ENCODE measurements at regions not wholly inside any gene's neighbourhood (a gene's known extent, or its start where the extent isn't known, plus 50 kb on each side); places are given as distances from the start of the nearest gene placed in this dataset.
"Not testable (repeated sequence)": the region's sequence is repeated elsewhere in the genome, so short reads cannot be mapped to it uniquely, and the experiment has no call there.

DNA sequence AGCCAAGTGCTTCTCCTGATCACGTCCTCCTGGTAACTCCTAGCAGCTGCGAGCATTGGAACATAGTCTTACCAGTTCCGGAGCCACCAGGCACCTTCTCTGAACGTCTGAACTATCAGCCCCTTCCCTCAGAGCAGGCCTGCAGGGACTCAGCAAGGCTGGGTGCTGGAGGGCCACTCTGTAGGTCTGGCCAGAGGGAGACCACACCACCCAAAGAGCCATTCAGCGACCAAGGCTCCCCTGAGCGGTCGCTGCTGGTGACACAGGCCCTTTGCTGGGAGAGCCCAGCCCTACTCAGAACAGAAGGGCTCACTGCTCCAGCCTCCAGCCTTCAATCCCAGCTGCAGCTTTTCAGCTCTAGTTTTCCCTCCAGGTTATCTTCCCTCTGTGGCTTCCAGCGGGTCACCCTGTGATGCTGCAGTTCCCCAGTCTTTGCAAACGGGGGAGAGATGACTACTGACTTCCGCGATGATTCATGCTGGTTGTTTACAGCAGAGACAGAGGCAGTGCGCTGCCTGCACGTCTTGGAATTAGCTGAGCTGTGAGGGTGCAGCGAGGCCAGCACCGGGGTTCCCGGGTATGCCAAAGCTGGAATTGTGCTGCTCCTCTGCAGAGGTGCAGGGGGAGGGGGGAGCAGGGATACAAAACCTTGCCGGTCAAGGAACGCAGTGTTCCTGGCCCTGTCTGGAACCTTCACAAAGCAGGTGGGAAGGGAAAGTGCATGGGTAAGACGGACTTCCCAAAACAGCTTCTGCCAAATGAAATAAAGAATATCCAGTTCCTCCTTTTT, 161.4 kb downstream of the LY86 start:
- DNase-seq = peak; percentile 65

DNA sequence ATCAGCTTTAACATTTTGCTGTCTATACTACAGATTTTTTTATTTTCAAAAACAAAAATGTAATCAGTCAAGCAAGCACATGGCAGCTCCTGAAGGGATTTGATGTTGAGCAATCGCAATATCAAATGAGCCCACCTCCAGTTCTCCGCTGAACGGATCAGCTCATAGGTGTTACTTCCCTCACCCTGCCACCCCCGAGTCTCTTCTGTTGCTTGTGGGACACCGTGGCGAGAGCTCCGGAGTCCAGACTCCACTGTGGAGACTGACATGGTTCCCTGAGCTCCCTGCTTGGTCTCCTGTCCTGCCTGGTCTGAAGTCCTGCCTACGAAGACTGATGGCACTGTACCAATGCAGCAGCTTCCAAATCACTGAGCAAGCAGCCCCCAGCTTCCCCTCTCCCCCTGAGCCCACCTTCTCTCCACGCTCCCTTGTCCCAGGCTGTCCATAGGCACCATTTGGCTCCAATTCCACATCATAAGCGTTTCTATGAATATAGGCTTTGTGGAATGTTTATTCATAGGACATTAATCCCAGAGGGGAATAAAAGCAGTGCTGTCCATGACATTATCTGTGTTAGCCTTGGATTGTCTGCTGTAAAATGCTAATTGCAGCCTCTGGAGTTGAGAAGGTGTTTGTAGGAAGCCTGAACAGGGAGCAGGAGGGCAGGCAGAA, 162.2 kb downstream of the LY86 start:
- DNase-seq = no peak

DNA sequence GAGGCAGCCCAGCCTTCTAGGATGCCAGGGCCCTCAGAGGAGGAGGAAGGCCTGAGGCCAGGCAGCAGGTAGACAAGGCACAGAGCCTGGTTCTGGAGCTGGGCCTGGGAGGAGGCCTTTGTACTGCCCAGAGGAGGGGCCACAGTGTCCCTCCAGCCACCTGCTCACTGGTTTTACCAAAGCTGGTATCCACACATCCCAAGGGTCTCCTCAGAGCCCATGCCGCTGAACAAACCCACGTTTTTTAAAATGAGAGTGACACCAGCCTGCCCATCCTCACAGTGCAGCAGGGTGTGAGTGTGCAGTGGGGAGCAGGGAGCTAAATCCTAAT, 162.7 kb downstream of the LY86 start:
- no peak for DNase-seq

DNA sequence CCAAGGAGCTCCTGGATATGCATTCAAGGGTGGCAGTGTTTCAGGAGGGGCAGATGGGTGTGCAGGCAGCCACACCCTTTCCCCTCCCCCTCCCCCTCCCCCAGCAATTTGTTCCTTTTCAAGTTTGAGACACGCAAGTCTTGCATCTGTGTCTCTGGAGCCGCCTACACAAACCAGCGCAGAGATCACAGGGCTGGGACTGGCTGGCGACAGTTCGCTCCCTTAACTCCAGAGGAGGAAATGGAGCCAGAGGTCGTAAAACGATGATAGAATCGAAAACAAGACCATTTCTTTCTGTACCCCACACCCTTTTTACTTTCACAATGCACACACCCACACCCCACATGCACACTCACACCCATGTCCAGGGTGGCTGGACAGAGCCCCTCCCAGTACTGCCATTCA, 163.1 kb downstream of the LY86 start:
- DNase-seq = no peak

DNA sequence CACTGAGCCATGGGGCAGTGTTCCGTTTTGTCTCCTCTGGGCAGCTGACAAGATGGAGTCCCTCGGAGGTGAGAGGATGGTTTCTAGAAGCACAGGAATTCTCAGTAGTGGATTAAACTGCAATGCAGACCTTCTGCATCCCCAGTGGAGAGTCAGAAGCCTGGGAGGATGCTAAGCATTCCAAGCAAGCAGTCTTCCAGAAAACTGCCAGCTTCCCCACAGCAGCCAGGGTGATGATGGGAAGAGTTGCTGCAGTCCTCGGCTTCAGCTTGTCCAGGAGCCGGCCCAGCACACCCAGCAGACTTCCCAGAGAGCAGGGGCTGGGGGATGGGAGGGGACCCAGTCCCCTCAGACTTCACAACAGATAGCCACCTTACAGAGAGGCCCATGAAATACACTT, 163.6 kb downstream of the LY86 start:
- no peak for DNase-seq

- no peak for DNase-seq
These were observed 164.8 kb downstream of the LY86 start for GRCh38 chr6:6753301-6753700.

DNA sequence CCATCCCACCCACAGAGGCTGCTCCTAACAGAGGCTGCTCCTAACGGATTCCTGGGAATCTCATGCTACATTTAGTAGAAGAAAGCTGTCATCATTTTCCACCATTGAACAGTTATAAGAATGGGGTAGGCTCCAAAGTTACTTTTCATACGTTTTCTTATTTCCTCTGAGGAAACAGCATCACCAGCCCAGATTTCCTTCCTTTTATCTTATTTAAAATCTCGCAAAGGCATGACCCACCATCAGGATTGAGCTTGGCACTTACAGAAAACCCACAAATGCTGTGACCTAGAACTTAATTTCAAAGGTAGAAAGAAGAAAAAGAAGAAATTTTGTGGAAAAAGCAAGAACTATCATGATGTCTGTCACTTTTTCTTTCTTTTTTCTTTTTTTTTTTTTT, 168.0 kb downstream of the LY86 start:
- DNase-seq = peak; percentile 17

DNA sequence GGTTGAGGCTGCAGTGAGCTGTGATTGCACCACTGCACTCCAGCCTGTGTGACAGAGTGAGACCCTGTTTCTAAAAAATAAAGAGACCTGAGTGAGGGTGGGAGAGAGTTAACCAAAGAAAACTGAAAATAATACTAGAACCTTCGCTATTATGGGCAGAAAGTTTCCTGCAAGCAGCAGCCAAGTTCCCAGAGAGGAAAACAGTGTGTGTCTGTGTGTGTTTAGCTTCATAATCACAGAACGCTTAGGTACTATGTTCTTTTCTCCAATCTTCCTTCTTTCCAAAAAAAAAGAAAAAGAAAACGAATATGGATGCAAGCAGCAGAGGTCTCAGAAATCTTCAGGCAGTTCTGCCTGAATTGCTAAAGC, 170.0 kb downstream of the LY86 start:
- no peak for DNase-seq

GRCh38 chr6:6758915-6759654, 170.6 kb downstream of the LY86 start:
- DNase-seq = peak; percentile 86

DNA sequence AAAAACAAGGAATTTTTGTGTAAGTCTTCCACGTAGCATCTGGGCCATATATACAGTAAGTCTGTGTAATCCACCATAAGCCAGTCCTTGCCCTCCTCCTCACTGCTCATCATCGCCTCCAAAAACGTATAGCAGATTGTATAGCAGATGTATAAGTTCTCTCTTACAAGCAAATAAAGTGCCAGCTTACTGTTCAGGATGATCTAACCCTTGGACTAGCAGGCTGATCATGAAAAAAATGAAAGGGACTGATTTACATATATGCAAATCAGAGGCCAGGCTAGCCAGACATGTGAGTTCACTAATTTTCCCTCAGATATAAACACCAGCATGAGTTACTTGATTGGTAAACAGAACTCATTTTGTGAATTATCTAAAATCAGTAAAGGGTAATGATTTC, 171.5 kb downstream of the LY86 start:
- no peak for DNase-seq

DNA sequence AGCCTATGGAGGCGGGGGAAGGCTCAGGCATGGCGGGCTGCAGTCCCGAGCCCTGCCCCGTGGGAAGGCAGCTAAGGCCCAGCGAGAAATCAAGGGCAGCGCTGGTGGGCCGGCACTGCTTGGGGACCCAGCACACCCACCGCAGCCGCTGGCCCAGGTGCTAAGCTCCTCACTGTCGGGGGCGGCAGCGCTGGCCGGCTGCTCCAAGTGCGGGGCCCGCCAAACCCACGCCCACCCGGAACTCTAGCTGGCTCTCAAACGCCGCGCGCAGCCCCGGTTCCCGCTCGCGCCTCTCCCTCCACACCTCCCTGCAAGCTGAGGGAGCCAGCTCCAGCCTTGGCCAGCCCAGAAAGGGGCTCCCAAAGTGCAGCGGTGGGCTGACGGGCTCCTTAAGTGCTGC, 174.0 kb downstream of the LY86 start:
- not testable (repeated sequence) for DNase-seq

GRCh38 chr6:6764764-6765434, 176.4 kb downstream of the LY86 start:
- DNase-seq = no peak

DNA sequence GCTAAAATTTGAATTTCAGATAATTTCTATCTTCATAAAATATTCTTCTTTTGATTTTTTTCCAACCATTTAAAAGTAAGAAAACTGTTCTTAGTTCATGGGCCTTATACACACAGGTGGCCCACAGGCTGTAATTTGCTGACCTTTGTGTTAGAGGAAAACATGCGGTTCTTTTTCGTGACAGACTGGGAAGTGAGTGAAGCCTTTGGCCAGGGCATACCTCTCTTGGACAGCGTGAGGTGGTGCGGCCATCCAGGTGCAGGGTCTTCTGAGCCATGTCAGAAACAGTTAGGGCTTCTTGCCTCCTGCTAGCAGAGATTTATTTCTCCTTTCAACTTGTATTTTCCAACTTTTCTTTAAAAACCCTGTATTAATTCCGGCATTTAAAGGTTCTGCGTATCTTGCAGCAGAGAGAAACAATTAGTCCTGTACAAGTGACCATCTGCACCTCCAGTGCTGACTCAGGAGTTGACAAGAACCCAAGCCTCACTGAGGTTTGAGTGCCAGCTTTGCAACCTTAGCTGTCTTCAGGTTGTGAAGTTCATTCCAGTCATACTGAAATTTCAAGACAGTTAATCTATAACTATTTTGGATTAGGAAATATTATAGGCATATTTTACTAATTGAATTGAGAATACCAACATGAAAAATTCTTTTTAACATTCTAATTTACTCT, 177.8 kb downstream of the LY86 start:
- no peak for DNase-seq

GRCh38 chr6:6769466-6769865, 180.9 kb downstream of the LY86 start:
- DNase-seq = no peak

DNA sequence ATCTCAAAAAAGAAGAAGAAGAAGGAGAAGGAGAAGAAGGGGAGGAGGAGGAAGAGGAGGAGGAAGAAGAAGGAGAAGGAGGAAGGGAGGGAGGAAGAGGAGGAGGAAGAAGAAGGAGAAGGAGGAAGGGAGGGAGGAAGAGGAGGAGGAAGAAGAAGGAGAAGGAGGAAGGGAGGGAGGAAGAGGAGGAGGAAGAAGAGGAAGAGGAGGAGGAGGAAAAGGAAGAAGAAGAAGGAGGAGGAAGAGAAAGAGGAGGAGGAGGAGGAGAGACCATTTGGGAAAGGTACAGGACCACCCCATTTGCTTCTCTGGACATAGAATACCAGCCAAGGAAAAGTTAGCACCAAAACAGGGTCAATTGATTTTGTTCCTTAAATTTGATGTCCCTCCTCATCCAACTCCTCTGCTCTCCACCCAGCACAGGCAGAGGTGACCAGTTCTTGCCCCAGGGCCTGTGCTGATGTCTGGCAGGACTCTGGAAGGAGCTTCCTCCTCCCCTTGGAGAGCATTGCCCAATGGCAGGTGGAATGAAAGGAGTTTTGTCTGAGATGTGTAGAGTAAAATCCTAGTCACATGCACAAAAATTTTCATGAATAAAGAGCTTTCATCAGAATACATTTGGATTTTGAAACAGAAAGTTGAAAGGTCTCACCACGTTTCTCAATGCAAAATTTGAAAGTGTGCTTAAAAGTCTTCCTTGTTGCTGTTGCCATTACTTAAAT, 182.9 kb downstream of the LY86 start:
- DNase-seq = no peak

DNA sequence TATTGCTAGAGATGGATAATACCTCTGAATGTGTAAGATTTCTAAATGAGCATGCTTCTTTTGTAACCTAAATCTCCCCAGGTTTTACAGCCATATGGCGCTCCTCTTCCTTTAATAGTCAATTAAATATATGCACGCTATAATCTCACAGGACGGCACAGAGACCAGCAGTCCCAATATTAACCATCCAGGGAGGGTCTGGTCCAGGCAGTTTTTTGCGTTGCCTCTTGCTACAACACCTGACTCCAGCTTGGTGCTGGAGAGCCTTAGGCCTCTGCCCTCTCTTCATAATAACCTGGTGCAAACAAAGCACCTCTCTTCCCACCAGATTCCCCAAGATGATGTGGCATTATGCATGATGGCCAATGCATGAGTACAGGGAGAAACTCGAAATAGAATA, 183.4 kb downstream of the LY86 start:
- no peak for DNase-seq

DNA sequence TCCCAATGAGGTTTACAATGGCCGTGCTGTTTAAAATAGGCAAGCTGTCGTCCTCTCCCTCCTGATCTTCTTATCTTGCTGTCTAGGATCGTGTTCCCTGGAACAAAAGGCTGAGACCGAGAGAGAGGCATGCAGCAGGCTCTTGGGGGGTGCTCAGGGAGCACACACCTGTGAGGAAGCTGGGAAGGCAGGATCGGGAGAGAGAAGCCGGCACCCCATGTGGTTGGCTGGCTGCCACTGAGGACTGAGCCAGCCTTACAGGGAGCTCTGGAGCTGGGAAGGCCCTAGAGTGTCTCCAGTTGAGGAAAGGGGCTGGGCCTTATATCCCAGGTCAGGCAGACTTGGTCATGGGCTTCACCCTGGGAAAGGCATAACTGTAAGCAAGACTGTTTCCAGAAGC, 184.2 kb downstream of the LY86 start:
- DNase-seq = no peak

DNA sequence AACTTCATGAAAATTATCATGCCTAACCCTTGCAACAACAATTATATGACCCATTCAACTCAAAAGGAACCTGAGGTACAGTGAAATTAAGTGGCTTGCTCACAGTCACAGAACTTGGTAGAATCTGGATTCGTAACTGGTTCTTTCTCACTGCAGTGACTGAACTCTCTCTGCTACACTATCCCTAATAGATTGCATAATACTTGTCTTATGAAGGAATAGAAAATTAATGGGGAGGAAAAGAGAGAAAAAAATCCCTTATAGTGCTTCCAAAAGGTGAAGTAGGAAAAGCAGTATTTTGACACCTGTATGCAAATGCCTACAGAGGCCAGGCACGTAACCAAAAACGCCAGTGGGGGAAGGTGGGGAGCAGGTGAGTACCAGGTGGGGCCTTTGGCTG, 186.6 kb downstream of the LY86 start:
- no peak for DNase-seq

GRCh38 chr6:6780231-6780630, 191.7 kb downstream of the LY86 start:
- DNase-seq = no peak

GRCh38 chr6:6781172-6781872, 192.8 kb downstream of the LY86 start:
- peak; percentile 14 for DNase-seq

GRCh38 chr6:6781873-6782227, 193.3 kb downstream of the LY86 start:
- no peak for DNase-seq

DNA sequence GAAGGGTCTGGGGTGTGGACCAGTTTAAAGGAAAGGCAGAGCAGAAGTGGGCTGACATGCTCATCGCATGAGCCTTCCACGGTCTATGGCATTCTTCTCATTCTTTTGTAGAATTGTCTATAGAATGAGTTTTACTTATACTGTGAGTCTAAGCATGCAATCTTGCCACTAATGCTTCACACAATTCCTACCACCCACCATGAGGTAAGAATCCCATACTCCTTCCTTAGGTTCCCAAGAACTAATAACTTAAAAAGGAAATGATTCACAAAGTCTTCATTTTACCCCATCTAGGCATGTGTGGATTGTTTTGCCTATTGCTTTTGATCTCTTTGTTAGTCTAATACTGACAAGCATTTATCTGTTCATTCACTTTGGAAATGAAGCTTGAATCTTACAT, 195.2 kb downstream of the LY86 start:
- DNase-seq = peak; percentile 15
